Omental fat pad (tissue), 3 donors: ENCODE measurements at regions not wholly inside any gene's neighbourhood (a gene's known extent, or its start where the extent isn't known, plus 50 kb on each side); places are given as distances from the start of the nearest gene placed in this dataset.

Source experiments
- ATAC-seq: fragments of 150-250 bp; one replicate; pipeline ENCODE4 v1.9.1; 2016; ENCODE audit warnings: mild to moderate bottlenecking, moderate library complexity; ENCODE audit not compliant: low FRiP score
- DNase-seq: peaks from one replicate; pipeline ENCODE4 v3.0.0-alpha.2; 2019; ENCODE audit warnings: low spot score
- CTCF ChIP-seq, 3 donors: fragments of 450-650 bp; IDR thresholded peaks; one replicate each; pipeline ENCODE4 v1.5.1; 2016 to 2017; ENCODE audit warnings: antibody characterized with exemption in 3 of 3, mild to moderate bottlenecking in 3 of 3, moderate library complexity in 2 of 3

- DNase-seq: no peak
- ATAC-seq: no peak
These were observed 120.5 kb upstream of the MAST4 start for GRCh38 chr5:66475731-66476130.

DNA sequence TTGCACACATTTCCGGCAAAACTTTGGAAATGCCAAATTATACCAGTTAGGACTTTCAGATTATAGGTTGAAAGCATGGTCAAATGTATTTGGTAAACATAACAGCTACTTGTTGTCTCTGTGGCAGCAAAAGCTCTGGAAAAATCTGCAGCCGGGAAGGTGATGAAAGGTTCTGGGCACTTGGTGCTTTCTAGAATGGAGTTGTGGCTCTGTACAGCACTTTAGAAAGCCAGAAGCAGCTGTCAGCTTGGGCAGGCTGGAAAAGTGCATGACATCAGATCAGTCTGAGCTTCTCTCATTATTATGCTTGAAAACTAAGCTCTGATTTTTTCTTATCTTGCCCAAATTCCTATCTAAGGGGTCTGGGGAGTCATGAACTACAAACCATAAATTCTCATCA is 118.6 kb upstream of the MAST4 start:
- no peak for DNase-seq
- ATAC-seq: no peak
- TF ChIP-seq CTCF (IDR thresholded peaks at IDR 0.05): no peak

More at GRCh38 chr5:66475731-66476130, 120.5 kb upstream of the MAST4 start:
- no peak for TF ChIP-seq CTCF (IDR thresholded peaks at IDR 0.05)

GRCh38 chr5:66494437-66494836 is 101.8 kb upstream of the MAST4 start:
- no peak for ATAC-seq

GRCh38 chr5:66498791-66499207 is 97.4 kb upstream of the MAST4 start:
- no peak for ATAC-seq
- no peak for DNase-seq
- TF ChIP-seq CTCF (IDR thresholded peaks at IDR 0.05): no peak

More at GRCh38 chr5:66494437-66494836, 101.8 kb upstream of the MAST4 start:
- TF ChIP-seq CTCF (IDR thresholded peaks at IDR 0.05): no peak
- no peak for DNase-seq

GRCh38 chr5:66503203-66503789 is 92.9 kb upstream of the MAST4 start:
- DNase-seq: no peak
- TF ChIP-seq CTCF (IDR thresholded peaks at IDR 0.05): no peak
- no peak for ATAC-seq

DNA sequence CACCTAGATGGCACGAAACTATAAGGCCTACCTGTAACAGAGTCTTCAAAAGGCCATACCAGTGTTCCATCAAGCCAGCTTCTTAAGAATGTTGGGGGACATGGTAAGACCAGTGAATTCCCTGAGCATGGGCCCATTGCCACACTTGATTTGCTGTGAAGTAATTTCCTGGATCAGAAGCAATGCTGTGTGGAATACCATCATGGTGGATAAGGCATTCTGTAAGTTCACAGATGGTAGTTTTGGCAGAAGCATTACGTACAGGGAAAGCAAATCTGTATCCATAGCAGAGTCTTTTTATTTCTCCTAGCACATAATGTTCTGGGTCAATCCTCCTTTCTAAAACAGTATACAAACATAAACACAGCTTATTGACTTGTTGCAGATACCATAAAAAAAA is 89.1 kb upstream of the MAST4 start:
- DNase-seq: no peak
- no peak for ATAC-seq

More for the DNA sequence above, 89.1 kb upstream of the MAST4 start:
- TF ChIP-seq CTCF (IDR thresholded peaks at IDR 0.05): no peak
